ENCODE measurements at regions not wholly inside any gene's neighbourhood (a gene's known extent, or its start where the extent isn't known, plus 50 kb on each side); places are given as distances from the start of the nearest gene placed in this dataset.

DNA sequence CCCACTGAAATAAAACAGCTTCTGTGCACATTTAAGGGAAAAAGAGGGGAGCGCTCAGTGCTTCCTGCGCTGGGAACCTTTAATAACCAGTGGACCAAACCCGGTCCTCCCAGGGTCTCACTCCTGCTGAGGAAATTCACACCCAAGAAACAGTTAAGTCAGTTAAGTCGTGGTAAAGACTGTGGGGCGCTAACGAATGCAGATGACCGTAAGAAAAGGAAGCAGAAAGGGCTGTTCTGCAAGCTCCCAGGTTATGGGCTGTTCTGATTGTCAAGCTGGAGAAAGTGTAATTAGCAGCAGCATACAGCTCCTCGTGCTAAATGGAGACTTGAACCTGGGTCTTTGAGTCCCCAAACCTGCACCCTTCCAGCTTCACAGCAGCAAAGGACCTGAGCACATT, 536.6 kb downstream of the NPHP4 start:
- DNase-seq, result no peak

DNA sequence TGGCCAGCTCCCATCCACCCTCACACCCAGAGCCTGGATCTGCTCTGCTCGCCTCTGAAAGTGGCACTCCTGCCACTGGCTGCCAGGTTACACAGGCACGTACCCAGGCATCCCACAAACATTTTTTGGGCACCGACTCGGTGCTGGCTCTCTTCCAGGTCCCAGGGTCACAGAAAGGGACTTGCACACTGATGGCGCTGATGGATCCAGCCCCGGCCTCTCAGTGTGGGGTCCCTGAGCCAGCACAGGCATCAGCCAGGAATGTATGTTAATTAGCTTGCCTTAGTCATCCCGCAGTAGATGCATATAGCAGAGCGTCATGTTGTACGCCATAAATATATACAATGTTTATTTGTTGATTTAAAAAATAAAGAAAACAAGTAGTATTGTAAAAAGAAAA, 537.2 kb downstream of the NPHP4 start:
- no peak for DNase-seq

DNA sequence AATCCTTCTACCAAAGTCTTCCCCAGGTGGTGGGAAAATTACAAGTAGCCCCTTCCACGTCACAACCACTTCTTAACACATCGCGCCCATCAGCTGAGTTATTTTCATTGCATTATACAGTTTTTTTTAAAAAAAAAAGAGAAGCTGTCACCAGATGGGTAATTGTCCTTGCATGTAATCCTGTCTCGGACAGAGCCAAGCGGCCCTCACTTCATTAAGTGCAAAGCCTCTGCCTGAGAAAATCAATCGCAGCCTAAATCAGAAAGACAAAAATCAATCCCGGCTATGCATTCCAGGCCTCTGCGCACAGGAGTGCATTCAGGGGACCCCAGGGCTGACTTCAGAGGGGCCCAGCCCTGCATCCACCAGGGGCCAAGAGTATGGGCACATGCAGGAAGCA, 538.9 kb downstream of the NPHP4 start:
- no peak for DNase-seq

DNA sequence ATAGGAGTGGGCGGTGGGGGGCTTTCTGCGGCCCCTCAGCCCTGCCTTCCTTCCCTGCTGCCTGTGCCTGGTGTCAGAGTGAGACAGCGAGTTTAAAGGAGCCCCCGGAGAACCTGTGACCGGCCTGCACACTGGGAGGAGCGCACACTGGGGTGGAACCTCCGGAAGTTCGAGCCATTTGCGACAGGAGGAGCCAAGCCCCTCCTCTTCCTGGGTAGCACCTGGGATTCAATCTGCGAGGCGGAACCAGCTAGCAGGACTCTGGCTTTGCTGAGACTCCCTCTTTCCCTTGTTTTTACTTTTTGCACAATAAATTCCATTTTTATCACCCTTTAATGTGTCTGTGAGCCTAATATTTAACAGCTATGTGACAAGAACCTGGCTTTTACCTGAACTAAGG, 540.6 kb downstream of the NPHP4 start:
- DNase-seq, result no peak

DNA sequence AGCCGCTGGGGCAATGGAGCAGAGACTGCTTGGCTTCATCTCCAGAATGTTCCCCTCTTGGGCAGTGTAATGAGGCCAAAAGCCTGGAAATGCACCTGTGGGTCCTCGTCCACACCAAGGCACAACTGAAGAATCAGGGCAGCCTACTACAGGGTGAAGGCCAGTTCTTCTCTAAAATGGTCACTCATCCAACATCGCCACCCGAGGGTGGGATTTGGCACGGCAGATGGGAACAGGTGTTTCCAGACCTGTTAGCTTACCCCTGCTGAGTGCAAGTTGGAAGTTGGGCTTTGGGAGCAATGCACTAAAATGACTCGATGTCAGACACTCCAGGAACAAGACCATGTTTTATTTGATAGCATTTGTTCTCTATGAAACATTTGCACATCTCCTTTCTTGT, 543.7 kb downstream of the NPHP4 start:
- DNase-seq, result peak; percentile 10

DNA sequence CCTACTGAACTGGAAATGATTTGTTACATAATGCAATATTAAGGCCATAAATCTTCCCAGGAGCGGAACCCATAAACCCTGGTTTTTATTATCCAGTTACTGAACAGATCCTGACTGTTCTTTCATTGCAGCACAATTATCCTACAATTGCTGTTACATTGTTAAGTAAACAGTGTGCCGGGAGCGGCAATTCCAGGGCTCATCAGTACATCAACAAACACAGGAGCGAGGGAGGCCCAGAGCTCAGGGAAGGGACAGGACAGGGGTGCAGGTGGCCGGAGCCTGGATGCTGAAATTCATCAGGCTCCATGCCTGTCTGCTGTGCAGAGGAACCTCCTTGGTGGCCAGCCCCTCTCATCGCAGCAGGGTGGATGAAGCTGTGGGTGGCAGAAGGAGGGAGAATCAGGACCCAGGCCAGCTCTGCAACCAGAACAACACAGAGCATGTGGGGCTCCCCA, 544.7 kb downstream of the NPHP4 start:
- no peak for DNase-seq

DNA sequence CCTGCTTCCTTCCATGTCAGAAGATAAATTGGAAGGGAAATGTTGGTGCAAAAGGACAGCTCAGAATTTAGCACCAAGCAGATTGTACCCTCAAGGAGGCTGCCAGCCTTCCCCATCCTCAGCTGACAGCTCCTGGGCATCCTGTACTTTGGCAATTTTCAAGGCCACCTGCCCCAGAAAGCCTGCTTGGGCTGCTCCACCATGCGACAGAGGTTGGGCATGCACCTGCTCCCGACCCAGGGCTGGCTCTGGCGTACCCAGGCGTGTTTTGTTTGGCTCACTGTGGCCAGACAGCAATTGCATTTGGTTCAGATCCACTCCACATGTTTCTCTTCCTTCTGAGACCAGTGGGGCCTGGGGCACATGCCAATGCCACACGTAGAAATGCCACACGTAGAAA, 547.8 kb downstream of the NPHP4 start:
- no peak for DNase-seq

DNA sequence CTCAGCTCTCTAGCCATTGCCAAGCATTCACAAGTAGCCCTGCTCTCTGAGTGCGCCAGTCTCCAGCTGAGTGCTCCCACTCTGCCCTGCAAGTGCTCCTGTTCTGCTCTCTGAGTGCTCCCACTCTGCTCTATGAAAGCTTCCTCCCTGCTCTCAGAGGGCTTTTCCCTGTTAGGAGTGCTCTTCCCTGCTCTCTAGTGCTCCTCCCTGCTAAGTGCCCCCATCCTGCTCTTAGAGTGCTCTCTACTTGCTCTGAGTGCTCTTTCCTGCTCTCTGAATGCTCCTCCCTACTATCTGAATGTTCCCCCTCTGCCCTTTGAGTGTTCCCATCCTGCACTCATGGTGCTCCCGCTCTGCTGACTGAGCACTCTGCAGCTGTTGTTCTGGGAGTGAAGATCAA, 555.4 kb downstream of the NPHP4 start:
- no peak for DNase-seq

DNA sequence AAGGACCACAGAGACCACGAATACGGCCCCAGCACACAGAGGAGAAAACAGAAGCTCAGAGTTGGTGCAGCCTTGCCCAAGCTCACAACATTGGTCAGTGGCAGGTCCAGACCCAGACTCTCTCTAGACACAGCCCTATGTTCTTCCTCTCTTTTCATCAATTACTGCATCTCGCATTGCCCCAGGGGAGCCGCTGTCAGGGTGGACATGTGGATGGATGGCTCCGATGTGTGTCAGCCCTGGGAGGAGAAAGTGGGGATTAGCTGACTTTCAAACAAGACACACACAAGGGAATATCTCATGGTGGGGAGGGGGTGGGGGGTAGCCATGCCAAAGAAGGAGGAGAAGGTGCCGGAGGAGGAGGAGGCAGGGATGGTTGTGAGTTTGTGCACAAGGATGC, 556.8 kb downstream of the NPHP4 start:
- DNase-seq, result no peak

DNA sequence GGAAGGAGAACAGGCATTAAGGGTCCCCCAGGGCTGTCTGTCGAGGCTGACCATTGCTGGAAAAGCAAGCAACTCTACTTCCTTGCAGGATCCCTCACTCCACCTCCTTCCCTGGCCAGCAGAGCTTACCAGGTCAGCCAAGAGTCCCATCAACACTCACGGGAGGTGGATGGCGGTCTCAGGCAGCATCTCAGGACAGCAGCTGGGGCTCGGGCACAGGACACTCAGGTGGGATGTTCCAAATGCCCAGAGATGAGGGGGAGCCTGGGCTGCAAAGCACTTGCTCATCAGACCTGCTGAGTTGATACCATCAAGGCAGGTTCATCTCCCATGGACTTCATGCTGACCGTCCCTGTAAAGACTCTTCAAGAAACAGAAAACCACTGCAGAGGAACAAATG, 559.8 kb downstream of the NPHP4 start:
- DNase-seq, result no peak

DNA sequence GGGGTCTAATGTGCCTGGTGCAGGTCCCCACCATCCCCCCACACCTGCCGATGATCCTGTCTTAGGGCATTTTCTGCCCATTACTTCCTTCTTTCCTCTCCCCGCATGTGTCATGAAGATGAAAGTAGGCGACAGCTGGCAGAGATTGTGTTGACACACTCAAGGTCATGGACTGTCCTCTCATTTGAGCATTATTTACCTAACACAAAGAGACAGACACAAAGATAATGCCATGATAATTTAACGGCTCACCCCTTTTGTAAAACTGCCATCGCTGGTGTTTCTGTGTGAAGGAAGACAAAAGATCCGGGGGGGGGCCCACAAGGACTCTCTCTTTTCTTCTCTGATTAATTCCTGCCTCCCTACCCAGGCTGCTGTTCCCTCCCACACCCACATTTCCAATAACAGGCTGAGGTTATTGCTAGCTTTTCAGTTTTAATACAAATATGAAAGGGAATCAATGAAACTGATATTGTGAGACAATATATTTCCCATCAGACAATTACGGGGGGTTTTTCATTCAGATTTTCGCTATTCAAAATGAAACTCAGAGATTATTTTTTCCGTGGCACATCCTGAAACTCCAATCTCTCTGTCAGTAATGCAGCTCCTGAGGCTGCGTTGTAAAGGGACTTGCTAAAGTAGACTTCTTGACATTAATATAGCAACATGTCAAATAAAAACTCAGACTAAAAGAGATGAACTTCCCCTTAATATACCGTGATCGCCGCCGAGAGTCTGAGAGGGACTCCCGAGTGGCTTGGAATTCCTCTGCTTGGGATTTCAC, 561.1 kb downstream of the NPHP4 start:
- DNase-seq, result no peak

DNA sequence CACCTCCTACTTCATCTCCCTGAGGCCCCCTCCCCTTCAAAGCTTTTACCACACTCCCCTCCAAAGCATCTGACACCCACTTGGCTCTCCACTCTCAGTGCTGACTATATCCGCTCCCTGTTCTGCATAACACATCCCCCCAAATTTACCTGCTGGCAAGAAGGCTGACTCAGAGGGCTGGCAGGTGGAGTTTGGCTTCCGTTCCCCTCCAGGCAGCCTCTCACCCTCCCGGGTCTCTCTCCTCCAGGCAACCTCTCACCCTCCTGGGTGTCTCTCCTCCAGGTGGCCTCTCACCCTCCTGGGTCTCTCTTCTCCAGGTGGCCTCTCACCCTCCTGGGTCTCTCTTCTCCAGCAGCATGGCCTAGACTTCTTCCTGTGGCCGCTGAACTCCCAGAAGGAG, 562.1 kb downstream of the NPHP4 start:
- no peak for DNase-seq

DNA sequence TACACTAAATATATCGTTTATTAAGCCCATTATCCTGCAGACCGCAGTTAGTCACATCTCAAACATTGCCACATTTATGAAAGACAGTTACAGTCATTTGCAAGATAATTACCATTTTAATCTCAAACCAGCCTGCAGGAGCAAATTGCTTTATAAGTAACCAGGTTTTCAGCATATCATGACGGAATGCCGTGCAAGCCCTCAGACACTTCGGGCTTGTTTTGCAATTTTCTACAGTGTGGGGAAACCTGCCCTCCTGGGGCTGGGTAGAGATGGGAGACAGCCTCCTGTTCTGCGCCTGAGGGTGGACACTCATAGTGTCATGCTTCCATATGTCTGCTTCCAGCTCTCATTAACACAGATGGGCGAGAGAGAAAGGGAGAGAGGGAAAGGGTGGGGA, 563.9 kb downstream of the NPHP4 start:
- DNase-seq, result no peak

DNA sequence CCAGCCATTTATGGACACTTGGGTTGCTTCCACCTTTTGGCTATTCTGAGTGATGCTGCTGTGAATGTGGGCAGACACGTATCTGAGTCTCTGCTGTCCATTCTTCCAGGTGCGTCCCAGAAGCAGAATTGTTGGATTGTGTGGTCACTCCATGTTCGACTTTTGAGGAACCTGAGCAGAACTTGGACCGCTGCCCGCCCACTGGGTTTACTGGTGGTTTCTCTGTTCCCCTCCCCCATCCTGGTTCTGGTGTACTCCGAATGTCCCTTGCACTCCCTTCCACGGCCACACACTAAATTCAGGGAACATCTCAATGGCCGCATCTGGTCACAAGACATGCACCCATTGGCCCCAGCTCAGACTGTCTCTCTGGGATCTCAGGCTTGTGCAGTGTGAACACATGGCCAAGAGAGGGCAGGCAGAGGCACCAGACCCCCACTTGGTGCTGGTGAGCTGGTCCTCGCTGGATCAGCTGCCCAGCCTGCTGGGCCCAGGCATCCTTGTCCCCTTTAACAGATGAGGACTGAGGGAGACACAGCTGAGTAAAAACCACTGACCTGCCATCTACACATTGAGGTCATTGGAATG, 565.1 kb downstream of the NPHP4 start:
- no peak for DNase-seq

DNA sequence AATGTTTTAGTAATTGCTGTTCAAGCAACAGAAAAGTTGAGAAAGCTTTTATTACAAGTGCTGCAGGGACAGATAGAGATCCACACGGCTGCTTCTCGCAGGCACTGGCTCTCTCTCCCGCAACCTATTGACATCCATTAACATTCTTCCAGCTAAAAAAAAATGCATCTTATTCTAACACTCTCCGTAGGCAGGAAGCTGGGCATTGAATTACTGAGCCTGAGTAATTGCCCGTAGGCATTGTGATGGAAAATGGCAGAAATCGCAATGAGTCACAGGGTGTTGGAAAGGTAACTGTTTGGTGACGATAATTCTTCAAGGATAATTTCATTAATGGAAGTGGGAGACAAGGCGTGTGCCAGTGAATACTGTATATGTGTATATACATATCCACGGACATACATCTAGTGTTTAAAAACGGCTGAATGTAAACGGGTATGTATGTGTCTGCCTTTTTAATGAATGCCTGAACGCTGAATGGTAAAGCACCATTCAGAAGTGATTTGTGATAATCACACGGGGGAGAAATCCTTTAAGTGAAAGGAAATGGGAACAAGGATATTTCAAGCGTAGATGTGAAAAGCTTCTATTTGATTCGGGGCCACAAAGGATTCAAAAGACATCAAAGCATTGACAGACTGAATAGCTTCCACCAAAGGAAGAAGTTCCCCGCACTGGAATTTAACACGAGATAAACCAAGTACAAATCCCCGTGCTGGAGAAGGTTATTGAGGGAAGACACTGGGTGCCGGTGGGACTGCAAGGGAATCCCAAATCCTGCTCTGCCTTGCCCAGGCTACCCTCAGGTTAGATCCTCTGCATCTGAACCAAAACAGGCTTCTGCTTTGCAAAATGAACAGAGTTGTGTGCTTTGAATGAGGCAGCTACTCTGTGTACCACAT, 567.2 kb downstream of the NPHP4 start:
- DNase-seq, result no peak

DNA sequence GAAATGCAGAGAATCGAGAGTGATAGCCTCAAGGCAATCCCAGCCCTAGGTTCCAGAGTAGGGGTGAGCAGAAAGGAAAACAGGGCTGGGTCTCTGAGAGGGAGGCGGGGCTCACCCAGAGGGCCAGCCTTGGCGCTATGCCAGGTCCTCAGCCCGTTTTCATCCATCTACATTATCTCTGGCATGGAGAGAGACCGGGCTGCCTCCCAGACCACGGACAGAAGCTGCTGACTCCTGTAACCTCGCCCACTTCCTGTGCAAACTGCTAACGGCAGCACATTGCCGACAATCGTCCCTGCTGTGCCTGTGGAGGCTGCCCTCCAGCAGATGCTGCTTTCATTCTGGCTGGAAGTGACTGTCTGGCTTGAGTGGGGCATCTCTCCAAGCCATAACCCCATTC, 569.1 kb downstream of the NPHP4 start:
- DNase-seq, result peak; percentile 80

DNA sequence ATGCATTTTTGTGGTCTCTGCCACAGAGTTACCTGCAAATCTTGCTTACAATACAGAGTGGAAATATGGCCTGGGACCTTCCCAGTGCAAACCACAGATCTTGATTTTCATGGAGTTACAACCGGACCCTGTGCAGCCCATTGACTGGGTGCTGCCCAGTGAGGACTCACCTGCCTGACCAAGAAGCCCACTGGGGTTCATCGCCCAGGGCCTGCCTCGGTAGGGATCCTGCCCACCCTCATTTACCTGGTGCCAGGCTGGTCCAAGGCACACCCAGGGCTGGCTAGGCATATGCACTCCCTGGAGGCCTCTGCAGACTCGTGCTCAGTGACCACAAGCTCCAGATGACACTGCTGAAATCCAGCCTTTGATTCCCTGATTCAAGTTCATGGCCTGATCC, 572.7 kb downstream of the NPHP4 start:
- DNase-seq, result no peak

DNA sequence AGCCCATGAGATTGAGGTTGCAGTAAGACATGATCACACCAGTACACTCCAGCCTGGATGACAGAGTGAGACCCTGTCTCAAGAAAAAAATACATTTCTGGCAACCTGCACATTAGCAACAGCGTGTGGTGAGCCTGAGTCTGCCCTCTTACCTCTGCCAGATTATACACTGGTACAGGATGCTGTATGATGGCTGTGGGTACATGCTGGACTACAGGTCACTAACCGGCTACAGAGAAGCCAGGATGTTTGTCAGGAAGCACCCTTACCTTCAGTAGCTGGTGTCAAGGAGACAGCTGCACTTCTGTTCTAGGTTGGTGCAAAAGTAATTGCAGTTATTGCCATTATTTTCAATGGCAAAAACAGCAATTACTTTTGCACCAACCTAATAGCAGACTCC, 575.7 kb downstream of the NPHP4 start:
- no peak for DNase-seq

DNA sequence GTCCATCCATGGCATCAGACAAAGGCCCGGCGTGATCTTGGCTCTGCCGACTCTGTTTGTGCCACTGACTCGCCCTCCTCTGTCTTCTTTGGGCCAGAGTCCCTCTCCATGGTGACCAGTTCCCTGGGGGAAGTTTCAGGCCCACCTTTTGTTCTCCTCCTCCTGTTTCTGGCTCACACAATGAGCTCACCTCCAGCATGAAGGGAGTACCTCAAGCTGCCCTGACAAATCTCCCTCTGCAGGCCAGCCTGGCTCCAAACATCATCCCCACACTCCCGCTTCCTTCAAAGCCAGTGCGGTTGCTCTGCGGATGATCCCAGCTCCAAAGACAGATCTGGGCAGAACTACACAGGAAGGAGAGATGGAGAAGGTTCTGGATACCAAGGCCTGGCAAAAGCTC, 576.6 kb downstream of the NPHP4 start:
- no peak for DNase-seq

DNA sequence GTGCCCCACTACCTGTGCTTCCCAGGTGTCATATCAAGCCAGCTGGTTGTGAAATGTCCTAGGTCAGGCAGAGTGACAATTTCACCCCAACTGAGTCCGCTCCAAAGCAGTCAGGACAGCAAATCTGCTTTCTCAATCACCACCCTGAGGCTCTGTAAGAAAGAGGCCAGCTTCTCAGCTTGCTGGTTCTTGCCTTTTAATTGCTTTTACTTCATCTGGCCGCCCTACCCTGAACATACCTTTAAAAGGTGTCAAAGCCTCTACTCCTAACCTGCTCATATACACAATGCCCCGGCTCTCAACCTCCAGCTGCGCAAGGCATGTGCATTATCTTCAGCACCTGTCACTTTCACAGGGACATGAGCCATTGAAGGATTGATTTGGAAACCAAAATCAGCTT, 581.6 kb downstream of the NPHP4 start:
- no peak for DNase-seq

DNA sequence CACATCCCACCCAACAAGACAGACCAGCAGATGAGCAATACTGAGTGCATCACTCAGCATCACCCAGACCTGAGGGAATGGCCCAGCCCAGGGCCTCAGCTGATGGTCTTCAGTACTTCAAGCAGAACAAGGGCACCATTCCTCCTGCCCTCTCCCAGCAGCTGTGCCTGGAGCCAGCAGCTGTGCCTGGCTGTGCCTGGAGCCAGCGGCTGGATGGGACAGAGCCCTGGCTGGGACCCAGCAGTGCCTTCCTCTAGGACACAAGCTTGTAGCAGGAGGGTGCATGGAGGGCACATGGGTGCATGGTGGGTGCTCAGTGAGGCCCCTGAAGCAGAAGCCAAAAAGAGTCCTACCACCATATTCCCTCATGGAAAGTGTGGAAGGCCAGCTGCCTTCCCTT, 583.8 kb downstream of the NPHP4 start:
- no peak for DNase-seq

DNA sequence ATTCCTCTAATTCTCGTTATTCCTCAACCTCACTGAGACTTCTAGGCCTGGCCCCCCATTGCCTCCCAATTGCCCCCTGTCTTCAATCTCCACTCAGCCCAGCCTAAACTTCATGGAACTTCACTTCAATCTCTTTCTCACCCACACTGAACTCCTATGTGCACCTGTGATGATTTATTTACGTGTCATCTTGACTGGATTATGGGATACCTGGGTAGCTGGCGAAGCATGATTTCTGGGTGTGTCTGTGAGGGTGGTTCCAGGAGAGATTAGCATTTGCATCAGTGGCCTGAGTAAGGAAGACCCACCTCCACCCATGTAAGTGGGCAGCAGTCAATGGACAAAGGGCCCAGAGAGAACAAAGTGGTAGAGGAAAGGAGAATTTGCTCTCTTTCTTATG, 587.0 kb downstream of the NPHP4 start:
- no peak for DNase-seq

DNA sequence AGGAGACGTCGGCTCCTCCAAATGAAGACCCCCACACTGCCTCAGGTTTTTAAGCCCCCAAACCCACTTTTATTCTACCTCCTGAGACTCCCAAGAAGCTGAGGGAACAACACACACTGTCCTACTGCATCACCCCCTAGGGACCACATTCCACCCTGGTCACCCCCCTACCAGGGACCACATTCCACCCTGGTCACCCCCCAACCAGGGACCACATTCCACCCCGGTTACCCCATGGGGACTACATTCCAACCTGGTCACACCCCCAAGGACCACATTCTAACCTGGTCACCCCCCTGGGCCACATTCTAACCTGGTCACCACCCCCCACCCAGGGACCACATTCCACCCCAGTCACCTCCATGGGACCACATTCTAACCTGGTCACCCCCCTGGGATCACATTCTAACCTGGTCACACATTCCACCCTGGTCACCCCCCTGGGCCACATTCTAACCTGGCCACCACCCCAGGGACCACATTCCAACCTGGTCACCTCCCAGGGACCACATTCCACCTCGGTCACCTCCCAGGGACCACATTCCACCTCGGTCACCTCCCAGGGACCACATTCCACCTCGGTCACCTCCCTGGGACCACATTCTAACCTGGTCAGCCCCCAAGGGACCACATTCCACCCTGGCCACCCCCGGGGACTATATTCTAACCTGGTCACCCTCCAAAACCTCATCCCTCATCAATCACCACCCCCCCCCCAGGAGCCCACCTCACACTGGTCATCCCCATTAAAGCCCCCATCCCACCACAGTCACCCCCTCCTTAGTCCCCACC, 587.6 kb downstream of the NPHP4 start:
- DNase-seq, result no peak

Measured in hematopoietic multipotent progenitor cell treated with erythropoietin and hydrocortisone succinate and interleukin-3 and kit ligand, for 4 days (in vitro differentiated cells).